ENCODE measurements at regions not wholly inside any gene's neighbourhood (a gene's known extent, or its start where the extent isn't known, plus 50 kb on each side); places are given as distances from the start of the nearest gene placed in this dataset.

- no peak overlapping the region for H3K4me3 ChIP-seq (ENCODE audit: control insufficient read depth, low read depth, low read length)
- DNase-seq (ENCODE audit: low read depth) = no peak
- TF ChIP-seq, protein P1, sequence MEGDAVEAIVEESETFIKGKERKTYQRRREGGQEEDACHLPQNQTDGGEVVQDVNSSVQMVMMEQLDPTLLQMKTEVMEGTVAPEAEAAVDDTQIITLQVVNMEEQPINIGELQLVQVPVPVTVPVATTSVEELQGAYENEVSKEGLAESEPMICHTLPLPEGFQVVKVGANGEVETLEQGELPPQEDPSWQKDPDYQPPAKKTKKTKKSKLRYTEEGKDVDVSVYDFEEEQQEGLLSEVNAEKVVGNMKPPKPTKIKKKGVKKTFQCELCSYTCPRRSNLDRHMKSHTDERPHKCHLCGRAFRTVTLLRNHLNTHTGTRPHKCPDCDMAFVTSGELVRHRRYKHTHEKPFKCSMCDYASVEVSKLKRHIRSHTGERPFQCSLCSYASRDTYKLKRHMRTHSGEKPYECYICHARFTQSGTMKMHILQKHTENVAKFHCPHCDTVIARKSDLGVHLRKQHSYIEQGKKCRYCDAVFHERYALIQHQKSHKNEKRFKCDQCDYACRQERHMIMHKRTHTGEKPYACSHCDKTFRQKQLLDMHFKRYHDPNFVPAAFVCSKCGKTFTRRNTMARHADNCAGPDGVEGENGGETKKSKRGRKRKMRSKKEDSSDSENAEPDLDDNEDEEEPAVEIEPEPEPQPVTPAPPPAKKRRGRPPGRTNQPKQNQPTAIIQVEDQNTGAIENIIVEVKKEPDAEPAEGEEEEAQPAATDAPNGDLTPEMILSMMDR (IDR thresholded peaks at IDR 0.05; ENCODE audit: control insufficient read depth, insufficient read depth, low read depth, low read length, missing control alignments) = no peak
These were observed 521.7 kb upstream of the DAB2 start for GRCh38 chr5:39946356-39947045.

DNA sequence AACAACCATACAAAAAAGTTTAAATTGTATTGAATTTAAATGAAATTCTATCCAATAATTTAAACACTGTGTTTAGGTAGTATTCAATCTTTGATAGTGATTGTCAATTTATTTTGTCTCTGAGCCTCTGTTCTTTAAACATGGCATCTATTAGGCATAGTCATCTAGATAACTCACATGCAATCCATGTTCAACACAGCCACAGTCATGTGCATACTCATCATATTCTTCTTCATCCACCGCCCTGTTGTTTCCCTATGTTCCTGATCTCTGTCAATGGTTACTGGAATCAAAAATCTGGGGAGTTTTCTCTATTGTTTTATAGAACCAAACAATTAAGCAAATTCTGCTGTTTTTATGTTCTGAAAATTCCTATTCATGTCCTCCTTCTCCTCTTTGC, 521.1 kb upstream of the DAB2 start:
- TF ChIP-seq, protein P1 (IDR thresholded peaks at IDR 0.05; ENCODE audit: control insufficient read depth, insufficient read depth, low read depth, low read length, missing control alignments) = no peak
- H3K4me3 ChIP-seq (ENCODE audit: control insufficient read depth, low read depth, low read length) = no peak overlapping the region
- DNase-seq (ENCODE audit: low read depth) = no peak

DNA sequence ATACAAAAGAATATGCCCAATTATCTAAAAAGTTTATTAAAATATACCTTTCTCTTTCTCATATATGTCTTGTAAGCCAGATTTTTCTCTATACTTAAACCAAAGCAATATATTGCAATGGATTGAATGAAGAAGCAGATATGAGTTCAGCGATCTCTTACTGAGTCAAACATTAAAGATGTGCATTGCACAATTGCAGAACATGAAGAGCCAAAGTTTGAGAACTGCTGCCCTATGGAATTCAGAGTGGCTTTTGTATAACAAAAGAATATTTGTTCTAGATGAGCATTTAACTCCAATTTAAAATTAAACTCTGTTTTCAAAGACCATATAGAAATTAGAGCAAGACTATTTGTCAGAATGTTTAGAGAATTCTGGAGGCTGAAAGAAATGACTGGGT, 519.0 kb upstream of the DAB2 start:
- DNase-seq (ENCODE audit: low read depth) = no peak
- TF ChIP-seq, protein P1 (IDR thresholded peaks at IDR 0.05; ENCODE audit: control insufficient read depth, insufficient read depth, low read depth, low read length, missing control alignments) = no peak
- no peak overlapping the region for H3K4me3 ChIP-seq (ENCODE audit: control insufficient read depth, low read depth, low read length)

DNA sequence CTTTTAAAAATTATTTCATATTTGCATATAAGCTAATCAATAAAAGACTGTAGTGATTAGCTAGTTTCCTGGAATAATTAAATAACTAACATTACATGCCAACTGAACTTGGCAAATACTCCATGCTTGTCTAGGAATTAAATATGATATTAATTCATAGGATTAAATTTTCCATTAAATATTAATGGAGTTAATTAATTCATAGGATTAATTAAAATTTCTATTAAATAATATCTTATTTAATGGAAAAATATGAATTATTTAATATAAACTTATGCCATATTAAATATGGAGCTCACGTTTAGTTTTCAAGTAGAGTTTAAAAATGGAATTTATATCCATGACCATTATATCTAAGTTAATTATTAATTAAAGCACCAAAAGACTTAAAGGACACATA, 517.8 kb upstream of the DAB2 start:
- H3K4me3 ChIP-seq (ENCODE audit: control insufficient read depth, low read depth, low read length) = no peak overlapping the region
- DNase-seq (ENCODE audit: low read depth) = no peak

GRCh38 chr5:39941416-39941815, 516.6 kb upstream of the DAB2 start:
- H3K4me3 ChIP-seq (ENCODE audit: control insufficient read depth, low read depth, low read length) = no peak overlapping the region

More for the DNA sequence above, 517.8 kb upstream of the DAB2 start:
- TF ChIP-seq, protein P1 (IDR thresholded peaks at IDR 0.05; ENCODE audit: control insufficient read depth, insufficient read depth, low read depth, low read length, missing control alignments) = no peak

DNA sequence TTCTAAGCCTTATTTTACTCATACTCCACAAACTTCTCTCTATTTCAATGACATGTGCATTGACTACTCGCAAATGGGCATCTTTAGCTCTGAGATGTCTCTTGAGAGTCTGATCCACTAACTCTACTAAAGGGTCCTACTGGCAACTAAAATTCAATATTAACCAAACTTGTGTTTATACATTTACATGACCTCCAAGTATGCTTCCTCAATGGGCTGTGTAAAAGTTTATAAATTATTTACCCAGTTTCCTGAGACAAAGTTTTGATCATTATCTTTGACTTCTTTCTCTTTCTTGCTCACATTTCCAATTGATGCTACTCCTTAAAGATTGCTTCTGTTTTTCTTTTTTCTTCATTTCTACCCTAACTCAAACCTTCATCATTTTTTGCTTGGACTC, 510.1 kb upstream of the DAB2 start:
- TF ChIP-seq, protein P1 (IDR thresholded peaks at IDR 0.05; ENCODE audit: control insufficient read depth, insufficient read depth, low read depth, low read length, missing control alignments) = no peak
- DNase-seq (ENCODE audit: low read depth) = no peak
- no peak overlapping the region for H3K4me3 ChIP-seq (ENCODE audit: control insufficient read depth, low read depth, low read length)

More at GRCh38 chr5:39941416-39941815, 516.6 kb upstream of the DAB2 start:
- TF ChIP-seq, protein P1 (IDR thresholded peaks at IDR 0.05; ENCODE audit: control insufficient read depth, insufficient read depth, low read depth, low read length, missing control alignments) = no peak
- DNase-seq (ENCODE audit: low read depth) = no peak
